Activated CD8-positive, alpha-beta memory T cell treated with anti-CD3 and anti-CD28 coated beads, Interleukin-2, amount 50 U/mL, for 24 hours (primary cell): ENCODE measurements at regions not wholly inside any gene's neighbourhood (a gene's known extent, or its start where the extent isn't known, plus 50 kb on each side); places are given as distances from the start of the nearest gene placed in this dataset.
"Not testable (repeated sequence)": the region's sequence is repeated elsewhere in the genome, so short reads cannot be mapped to it uniquely, and the experiment has no call there.

Experiments
- DNase-seq: peaks from one replicate; pipeline ENCODE4 v3.0.0-alpha.2; 2020; ENCODE audit errors: extremely low read depth

DNA sequence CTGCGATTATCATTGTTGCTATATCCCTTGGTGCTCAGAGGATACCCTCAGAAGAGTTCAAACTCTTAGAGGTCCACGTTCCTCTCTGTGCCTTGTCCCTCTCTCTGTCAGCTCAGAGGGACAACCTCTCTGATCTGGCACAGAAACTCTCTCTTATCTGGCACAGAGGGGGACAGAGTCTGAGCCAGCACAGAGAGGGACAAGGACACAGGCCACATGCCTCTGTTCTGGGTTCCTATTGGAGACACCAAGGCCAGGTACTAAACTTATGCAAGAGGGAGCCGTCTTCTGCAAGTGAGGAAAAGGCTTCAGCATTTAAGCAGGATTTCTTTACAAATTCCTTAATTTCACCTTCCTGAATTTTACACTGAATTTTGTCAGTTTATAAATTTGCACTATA, 565.2 kb downstream of the TOX3 start:
- DNase-seq: no peak

GRCh38 chr16:51977506-51977905, 569.4 kb downstream of the TOX3 start:
- DNase-seq: not testable (repeated sequence)

GRCh38 chr16:51971184-51971583, 575.8 kb downstream of the TOX3 start:
- no peak for DNase-seq

GRCh38 chr16:51968749-51969148, 578.2 kb downstream of the TOX3 start:
- no peak for DNase-seq

GRCh38 chr16:51967646-51968045, 579.3 kb downstream of the TOX3 start:
- no peak for DNase-seq

GRCh38 chr16:51960931-51961330, 586.0 kb downstream of the TOX3 start:
- no peak for DNase-seq

- DNase-seq: no peak
Observed at GRCh38 chr16:51953286-51953985, 593.5 kb downstream of the TOX3 start.

- no peak for DNase-seq
Observed at GRCh38 chr16:51952500-51952899, 594.4 kb downstream of the TOX3 start.

GRCh38 chr16:51951668-51952298, 595.2 kb downstream of the TOX3 start:
- no peak for DNase-seq

DNA sequence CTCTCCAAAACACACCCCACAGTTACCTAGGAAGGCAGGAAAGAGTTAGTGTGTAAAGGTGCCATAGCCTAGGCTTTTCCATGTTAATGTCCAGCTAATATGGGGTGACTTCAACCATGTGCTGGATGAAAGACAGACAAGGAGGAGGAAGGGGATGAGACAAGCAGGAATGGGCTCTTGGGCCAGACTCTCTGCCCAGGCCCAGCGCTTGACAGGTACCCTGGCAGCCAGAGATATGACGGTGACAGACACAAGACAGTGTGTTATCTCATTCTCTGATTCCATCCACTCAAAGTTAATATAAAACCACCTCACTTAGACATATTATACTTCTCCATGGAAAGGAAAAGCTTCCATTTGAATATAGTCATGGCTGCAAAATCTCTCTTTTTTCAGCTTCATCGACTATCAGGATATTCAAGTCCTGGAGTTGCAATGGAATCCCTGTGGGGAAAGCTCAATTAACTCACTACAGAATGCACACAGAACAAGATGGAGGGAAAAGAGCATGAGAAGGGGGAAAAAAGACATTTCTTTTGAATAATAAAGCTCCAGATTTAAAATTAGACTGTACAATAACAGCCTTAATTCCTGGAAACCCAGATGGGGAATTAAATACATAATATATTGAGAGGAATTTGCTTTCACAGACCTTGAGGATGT, 596.7 kb downstream of the TOX3 start:
- no peak for DNase-seq

DNA sequence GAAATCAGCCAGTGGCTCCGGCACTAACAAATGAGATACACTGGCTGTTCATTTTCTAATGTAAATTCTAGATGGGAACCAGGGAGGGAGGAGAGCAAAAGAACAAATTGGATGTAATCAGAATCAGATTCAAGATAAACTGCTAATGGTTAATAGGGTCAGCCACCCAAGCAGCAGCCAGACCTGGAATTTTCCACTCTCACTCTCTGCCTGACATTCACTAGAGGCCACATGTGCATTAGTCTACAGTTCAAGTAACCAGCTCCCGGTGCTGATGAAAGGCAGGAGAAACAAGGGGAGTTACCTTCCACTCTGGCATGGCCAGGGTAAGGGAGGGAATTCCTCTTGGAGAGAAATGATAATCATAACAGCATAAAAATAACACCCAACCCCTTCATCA, 597.7 kb downstream of the TOX3 start:
- DNase-seq: no peak

DNA sequence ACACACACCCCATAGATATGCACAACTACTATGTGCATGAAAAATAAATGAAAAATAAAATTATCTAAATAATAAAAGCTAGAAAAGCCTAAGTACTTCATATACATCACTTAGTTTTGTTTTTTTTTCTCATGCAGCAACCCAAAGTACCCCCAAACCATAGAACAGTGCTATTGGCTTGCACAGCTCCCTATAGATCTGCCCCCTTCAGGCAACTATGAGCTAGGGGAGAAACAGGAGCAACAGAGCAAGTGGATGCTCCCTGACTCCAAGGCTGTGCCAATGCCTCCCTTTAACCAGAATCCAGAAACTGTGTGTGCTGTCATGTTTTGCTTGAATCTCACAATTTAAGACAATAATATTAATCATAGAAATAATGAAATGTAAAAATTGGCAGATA, 605.5 kb downstream of the TOX3 start:
- no peak for DNase-seq

DNA sequence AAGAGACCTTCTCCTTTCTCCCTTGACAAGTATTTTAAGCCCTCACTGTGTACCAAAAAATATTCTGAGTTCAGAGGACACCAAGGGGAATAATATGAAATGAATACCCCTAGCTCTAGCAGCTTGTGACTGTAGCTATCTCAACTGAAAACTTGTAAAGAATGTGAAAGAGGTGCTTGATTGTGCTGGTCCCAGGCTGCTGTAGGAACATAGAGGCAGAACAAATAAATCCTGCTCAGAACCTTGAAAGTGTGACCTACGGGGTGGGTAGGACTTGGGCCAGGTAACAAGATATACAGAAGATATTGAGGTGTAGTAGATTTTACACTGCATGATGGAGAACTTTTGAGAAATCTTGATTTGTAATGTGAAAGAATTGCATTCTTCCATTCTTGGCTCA, 606.8 kb downstream of the TOX3 start:
- no peak for DNase-seq

GRCh38 chr16:51939378-51939871, 607.5 kb downstream of the TOX3 start:
- DNase-seq: no peak

GRCh38 chr16:51938861-51939260, 608.1 kb downstream of the TOX3 start:
- DNase-seq: no peak

- no peak for DNase-seq
Observed at GRCh38 chr16:51937771-51938170, 609.2 kb downstream of the TOX3 start.

DNA sequence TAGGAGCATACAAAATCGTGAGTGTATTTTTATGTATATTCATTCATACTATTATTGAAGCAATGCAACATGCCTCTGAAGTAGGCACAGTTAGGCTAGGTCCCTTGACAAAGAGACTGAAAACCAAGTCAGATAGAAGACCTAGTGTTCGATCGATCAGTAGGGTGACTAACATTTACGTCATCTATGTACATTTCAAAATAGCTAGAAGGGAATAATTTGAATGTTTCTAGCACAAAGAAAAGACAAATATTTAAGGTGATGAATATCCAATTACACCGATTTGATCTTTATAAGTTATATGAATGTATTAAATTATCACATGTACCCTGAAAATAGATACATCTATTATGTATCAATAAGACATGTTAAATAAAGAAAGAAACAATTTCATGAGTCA, 610.1 kb downstream of the TOX3 start:
- DNase-seq: no peak

- DNase-seq: no peak
Observed at GRCh38 chr16:51932317-51932716, 614.6 kb downstream of the TOX3 start.

GRCh38 chr16:51931653-51932052, 615.3 kb downstream of the TOX3 start:
- no peak for DNase-seq

GRCh38 chr16:51924744-51925143, 622.2 kb downstream of the TOX3 start:
- DNase-seq: no peak

DNA sequence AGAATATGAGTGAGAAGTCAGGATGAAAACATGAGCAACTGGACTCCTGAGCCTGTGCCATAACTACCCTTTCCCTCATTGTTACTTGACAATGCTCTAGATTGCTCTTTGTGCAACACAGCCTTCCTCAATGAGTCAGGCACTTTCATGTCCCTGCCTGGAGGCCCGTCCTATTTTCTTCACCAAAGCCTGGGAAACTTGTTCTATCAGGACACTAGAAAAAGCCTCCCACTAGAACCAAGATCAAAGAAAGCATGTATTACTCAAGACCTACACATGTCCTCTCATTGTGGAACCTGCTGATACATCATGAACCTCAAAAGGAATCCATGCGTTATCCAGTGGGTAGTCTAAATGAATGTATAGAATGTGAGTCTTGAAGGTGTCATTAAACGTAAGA, 624.5 kb downstream of the TOX3 start:
- no peak for DNase-seq

- no peak for DNase-seq
Observed at GRCh38 chr16:51919736-51920135, 627.2 kb downstream of the TOX3 start.

GRCh38 chr16:51916814-51917213, 630.1 kb downstream of the TOX3 start:
- no peak for DNase-seq
